ENCODE measurements at regions not wholly inside any gene's neighbourhood (a gene's known extent, or its start where the extent isn't known, plus 50 kb on each side); places are given as distances from the start of the nearest gene placed in this dataset.
A peak's percentile ranks its signal among the peaks of the same experiment; 100 is the strongest.

GRCh38 chr7:81499262-81500116 is 270.4 kb downstream of the HGF start:
- DNase-seq (ENCODE audit: low read depth, low spot score): peak; percentile 88
- TF ChIP-seq, protein P1, sequence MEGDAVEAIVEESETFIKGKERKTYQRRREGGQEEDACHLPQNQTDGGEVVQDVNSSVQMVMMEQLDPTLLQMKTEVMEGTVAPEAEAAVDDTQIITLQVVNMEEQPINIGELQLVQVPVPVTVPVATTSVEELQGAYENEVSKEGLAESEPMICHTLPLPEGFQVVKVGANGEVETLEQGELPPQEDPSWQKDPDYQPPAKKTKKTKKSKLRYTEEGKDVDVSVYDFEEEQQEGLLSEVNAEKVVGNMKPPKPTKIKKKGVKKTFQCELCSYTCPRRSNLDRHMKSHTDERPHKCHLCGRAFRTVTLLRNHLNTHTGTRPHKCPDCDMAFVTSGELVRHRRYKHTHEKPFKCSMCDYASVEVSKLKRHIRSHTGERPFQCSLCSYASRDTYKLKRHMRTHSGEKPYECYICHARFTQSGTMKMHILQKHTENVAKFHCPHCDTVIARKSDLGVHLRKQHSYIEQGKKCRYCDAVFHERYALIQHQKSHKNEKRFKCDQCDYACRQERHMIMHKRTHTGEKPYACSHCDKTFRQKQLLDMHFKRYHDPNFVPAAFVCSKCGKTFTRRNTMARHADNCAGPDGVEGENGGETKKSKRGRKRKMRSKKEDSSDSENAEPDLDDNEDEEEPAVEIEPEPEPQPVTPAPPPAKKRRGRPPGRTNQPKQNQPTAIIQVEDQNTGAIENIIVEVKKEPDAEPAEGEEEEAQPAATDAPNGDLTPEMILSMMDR (IDR thresholded peaks at IDR 0.05; ENCODE audit: low read depth, low read length): peak; percentile 54
- H3K4me3 ChIP-seq (ENCODE audit: low read depth, low read length): no peak overlapping the region
- in situ Hi-C loops (cut with HindIII; ENCODE audit: low sequenced_read_pairs): no loop called here

- no peak overlapping the region for H3K4me3 ChIP-seq (ENCODE audit: low read depth, low read length)
- TF ChIP-seq, protein P1 (IDR thresholded peaks at IDR 0.05; ENCODE audit: low read depth, low read length): no peak
- in situ Hi-C loops (cut with HindIII; ENCODE audit: low sequenced_read_pairs): no loop called here
- DNase-seq (ENCODE audit: low read depth, low spot score): no peak
These were observed 271.7 kb downstream of the HGF start for GRCh38 chr7:81498176-81498575.

DNA sequence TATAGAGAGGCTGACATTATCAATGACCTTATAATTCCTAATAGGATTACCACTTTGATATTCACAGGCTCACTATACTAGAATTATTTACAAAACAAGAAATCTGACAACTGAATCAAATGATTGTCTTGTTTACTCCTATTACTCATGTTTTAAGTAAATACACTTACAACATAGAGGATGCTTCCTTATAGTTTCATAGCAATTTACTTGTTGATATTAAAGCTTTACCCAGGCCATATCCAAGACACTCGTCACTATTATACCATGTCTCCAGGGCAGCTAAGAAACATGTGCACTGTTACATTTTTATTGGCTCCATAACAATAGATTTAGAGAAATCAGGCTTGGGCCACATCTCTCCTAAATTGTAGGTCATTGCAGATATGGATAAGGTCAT is 276.9 kb downstream of the HGF start:
- in situ Hi-C loops (cut with HindIII; ENCODE audit: low sequenced_read_pairs): no loop called here
- TF ChIP-seq, protein P1 (IDR thresholded peaks at IDR 0.05; ENCODE audit: low read depth, low read length): no peak
- H3K4me3 ChIP-seq (ENCODE audit: low read depth, low read length): no peak overlapping the region
- DNase-seq (ENCODE audit: low read depth, low spot score): no peak

DNA sequence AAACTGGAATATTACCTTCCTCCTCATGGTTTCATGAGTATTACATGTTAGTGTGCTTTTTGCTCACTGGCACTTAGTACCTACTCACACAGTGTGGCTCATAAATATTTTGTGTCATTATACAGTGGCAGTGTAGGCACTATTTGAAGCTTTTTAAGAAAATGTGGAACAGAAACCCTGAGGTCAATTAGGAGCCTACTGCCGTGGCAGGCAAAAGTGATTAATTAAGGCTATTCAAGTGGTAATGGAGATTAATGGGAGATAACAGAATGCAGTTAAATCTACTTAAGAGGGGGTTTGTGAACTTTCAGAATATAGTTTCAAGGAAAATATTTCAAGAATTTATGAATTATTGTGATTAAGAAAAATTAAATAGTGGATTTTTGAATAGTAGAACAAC is 277.6 kb downstream of the HGF start:
- no peak for DNase-seq (ENCODE audit: low read depth, low spot score)
- no peak overlapping the region for H3K4me3 ChIP-seq (ENCODE audit: low read depth, low read length)
- in situ Hi-C loops (cut with HindIII; ENCODE audit: low sequenced_read_pairs): no loop called here
- TF ChIP-seq, protein P1 (IDR thresholded peaks at IDR 0.05; ENCODE audit: low read depth, low read length): no peak

DNA sequence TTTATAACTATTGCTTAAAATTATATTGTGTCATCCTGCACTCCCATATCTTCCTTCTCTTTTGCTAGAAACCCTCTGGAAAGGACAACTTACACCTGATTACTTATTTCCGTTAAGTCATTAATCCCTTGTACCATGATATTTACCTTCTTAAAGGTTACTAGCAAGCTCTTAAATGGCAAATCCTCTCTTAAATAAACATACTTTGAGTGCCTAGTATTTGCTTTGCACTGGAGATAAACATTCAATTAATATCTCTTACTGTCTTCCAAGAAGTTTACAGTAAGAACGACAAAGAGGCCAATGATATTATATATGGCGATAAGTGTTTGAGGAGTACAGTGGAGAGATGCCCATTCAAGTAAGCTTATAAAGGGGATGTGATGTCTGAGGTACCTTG is 278.3 kb downstream of the HGF start:
- TF ChIP-seq, protein P1 (IDR thresholded peaks at IDR 0.05; ENCODE audit: low read depth, low read length): no peak
- in situ Hi-C loops (cut with HindIII; ENCODE audit: low sequenced_read_pairs): no loop called here
- DNase-seq (ENCODE audit: low read depth, low spot score): no peak
- H3K4me3 ChIP-seq (ENCODE audit: low read depth, low read length): no peak overlapping the region

GRCh38 chr7:81488210-81488609 is 281.6 kb downstream of the HGF start:
- DNase-seq (ENCODE audit: low read depth, low spot score): no peak
- in situ Hi-C loops (cut with HindIII; ENCODE audit: low sequenced_read_pairs): no loop called here

More at GRCh38 chr7:81488210-81488609, 281.6 kb downstream of the HGF start:
- TF ChIP-seq, protein P1 (IDR thresholded peaks at IDR 0.05; ENCODE audit: low read depth, low read length): no peak
- no peak overlapping the region for H3K4me3 ChIP-seq (ENCODE audit: low read depth, low read length)

Data from astrocyte of the spinal cord (primary cell).